ENCODE measurements at regions not wholly inside any gene's neighbourhood (a gene's known extent, or its start where the extent isn't known, plus 50 kb on each side); places are given as distances from the start of the nearest gene placed in this dataset.
"Not testable (repeated sequence)": the region's sequence is repeated elsewhere in the genome, so short reads cannot be mapped to it uniquely, and the experiment has no call there.

- peaks cover 4% of the 10 kb centered on the region for H3K9me3 Mint-ChIP-seq (ENCODE audit: insufficient read depth)
- no peak overlapping the region for H3K4me3 Mint-ChIP-seq
Observed at GRCh38 chr10:53161231-53161630, 388.6 kb upstream of the MBL2 start.

DNA sequence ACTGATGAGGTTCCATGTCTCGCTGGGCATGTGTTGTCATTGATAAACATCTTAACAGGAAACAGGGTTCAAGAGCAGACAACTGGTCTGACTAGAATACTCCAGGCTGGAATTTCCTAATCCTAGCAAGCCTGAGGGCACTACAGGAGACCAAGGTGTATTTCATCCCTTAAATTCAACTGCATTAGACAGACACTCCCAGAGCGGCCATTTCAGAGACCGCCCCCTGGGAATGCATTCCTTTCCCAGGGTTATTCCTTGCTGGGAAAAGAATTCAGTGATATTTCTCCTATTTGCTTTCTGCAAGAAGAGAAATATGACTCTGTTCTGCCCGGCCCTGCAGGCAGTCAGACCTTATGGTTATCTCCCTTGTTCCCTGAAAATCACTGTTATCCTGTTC is 383.1 kb upstream of the MBL2 start:
- H3K36me3 ChIP-seq (replicated peaks in 1 of 2; ENCODE audit: control extremely low read depth in 1 of 2, control insufficient read depth in 1 of 2, extremely low read depth in 1 of 2, insufficient read depth in 2 of 2, low read length in 1 of 2); DNase-seq; H4K20me1 ChIP-seq (ENCODE audit: control insufficient read depth, insufficient read depth, low read length, poor library complexity, severe bottlenecking); H3K27ac Mint-ChIP-seq; H3K79me2 ChIP-seq (ENCODE audit: control insufficient read depth, insufficient read depth, low read length); H3K27ac ChIP-seq (ENCODE audit: low read length in 2 of 2); H3K4me1 Mint-ChIP-seq; H3K9me3 Mint-ChIP-seq (ENCODE audit: insufficient read depth); H3K4me3 Mint-ChIP-seq; H3K4me3 ChIP-seq (ENCODE audit: control extremely low read depth in 1 of 5, extremely low read depth in 1 of 5, insufficient read depth in 1 of 5, low read depth in 2 of 5, low read length in 4 of 5); H3K27me3 Mint-ChIP-seq; H2AFZ ChIP-seq (ENCODE audit: insufficient read depth, low read depth, low read length, poor library complexity, severe bottlenecking); CTCF ChIA-PET; H3K4me2 ChIP-seq (replicated peaks; ENCODE audit: low read depth, low read length, poor library complexity, severe bottlenecking); POLR2A ChIA-PET; H3K27me3 ChIP-seq (replicated peaks in 1 of 4; ENCODE audit: control extremely low read depth in 1 of 4, control insufficient read depth in 3 of 4, insufficient read depth in 4 of 4, low read length in 3 of 4); intact Hi-C loops (cut with micrococcal nuclease); ATAC-seq (ENCODE audit: low read depth); H3K9me3 ChIP-seq (ENCODE audit: control extremely low read depth in 1 of 3, control insufficient read depth in 2 of 3, insufficient read depth in 1 of 3, low read length in 2 of 3); H3K9ac ChIP-seq (ENCODE audit: low read length); H3K4me1 ChIP-seq (ENCODE audit: control insufficient read depth in 2 of 2, insufficient read depth in 2 of 2, low read length in 2 of 2): not testable (repeated sequence)
- WGBS (ENCODE audit: insufficient coverage): 63% methylated on average over 2 of the region's 4 CpGs

More at GRCh38 chr10:53161231-53161630, 388.6 kb upstream of the MBL2 start:
- Histone ChIP-seq H3K4me1 (ENCODE audit: control insufficient read depth in 2 of 2, insufficient read depth in 2 of 2, low read length in 2 of 2) (no peaks in the 10 kb centered on the region), H2AFZ (ENCODE audit: insufficient read depth, low read depth, low read length, poor library complexity, severe bottlenecking) (no peak overlapping the region), H3K4me2 (replicated peaks; ENCODE audit: low read depth, low read length, poor library complexity, severe bottlenecking) (no peak overlapping the region), H3K79me2 (ENCODE audit: control insufficient read depth, insufficient read depth, low read length) (no peaks in the 10 kb centered on the region), H3K36me3 (replicated peaks in 1 of 2; ENCODE audit: control extremely low read depth in 1 of 2, control insufficient read depth in 1 of 2, extremely low read depth in 1 of 2, insufficient read depth in 2 of 2, low read length in 1 of 2) (no peaks in the 10 kb centered on the region), H4K20me1 (ENCODE audit: control insufficient read depth, insufficient read depth, low read length, poor library complexity, severe bottlenecking) (no peaks in the 10 kb centered on the region), H3K27me3 (replicated peaks in 1 of 4; ENCODE audit: control extremely low read depth in 1 of 4, control insufficient read depth in 3 of 4, insufficient read depth in 4 of 4, low read length in 3 of 4) (no peaks in the 10 kb centered on the region), H3K27ac (ENCODE audit: low read length in 2 of 2) (no peak overlapping the region), H3K9ac (ENCODE audit: low read length) (no peak overlapping the region), H3K9me3 (ENCODE audit: control extremely low read depth in 1 of 3, control insufficient read depth in 2 of 3, insufficient read depth in 1 of 3, low read length in 2 of 3) (peaks cover 0 to 4% (median 0%) of the 10 kb centered on the region in 3 donors), H3K4me3 (ENCODE audit: control extremely low read depth in 1 of 5, extremely low read depth in 1 of 5, insufficient read depth in 1 of 5, low read depth in 2 of 5, low read length in 4 of 5) (no peak overlapping the region)
- Mint-ChIP-seq H3K27ac (no peak overlapping the region), H3K27me3 (no peaks in the 10 kb centered on the region), H3K4me1 (no peaks in the 10 kb centered on the region)
- intact Hi-C loops (cut with micrococcal nuclease): no loop called here
- POLR2A ChIA-PET: no interaction called here
- CTCF ChIA-PET: no interaction called here
- ATAC-seq (ENCODE audit: low read depth) (no peak), DNase-seq (no peak)
- TF ChIP-seq EZH2 (IDR thresholded peaks at IDR 0.05; ENCODE audit: borderline replicate concordance, insufficient read depth, low read depth, low read length, poor library complexity, severe bottlenecking): no peak
- TF ChIP-seq, protein P1, sequence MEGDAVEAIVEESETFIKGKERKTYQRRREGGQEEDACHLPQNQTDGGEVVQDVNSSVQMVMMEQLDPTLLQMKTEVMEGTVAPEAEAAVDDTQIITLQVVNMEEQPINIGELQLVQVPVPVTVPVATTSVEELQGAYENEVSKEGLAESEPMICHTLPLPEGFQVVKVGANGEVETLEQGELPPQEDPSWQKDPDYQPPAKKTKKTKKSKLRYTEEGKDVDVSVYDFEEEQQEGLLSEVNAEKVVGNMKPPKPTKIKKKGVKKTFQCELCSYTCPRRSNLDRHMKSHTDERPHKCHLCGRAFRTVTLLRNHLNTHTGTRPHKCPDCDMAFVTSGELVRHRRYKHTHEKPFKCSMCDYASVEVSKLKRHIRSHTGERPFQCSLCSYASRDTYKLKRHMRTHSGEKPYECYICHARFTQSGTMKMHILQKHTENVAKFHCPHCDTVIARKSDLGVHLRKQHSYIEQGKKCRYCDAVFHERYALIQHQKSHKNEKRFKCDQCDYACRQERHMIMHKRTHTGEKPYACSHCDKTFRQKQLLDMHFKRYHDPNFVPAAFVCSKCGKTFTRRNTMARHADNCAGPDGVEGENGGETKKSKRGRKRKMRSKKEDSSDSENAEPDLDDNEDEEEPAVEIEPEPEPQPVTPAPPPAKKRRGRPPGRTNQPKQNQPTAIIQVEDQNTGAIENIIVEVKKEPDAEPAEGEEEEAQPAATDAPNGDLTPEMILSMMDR (IDR thresholded peaks at IDR 0.05): no peak

All from B cell (primary cell).